ENCODE measurements at regions not wholly inside any gene's neighbourhood (a gene's known extent, or its start where the extent isn't known, plus 50 kb on each side); places are given as distances from the start of the nearest gene placed in this dataset.

DNA sequence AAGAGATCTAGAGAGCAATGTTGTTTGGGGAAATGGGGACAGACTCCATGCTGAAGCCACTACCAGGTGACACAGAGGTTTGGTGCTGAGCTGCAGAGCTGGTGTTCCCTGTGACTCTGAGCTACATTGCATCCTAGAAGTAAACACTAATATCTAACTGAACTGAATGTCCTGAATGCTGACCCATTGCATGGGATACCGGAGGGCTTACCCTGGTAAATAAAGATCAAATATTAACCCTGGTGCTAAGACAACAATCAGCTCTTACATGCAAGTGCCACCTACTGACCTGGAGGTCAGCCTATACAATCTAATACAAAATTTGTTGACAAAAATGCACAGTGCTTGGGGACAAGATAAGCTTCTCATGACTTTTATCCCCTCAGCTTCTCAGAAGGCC lies 851.3 kb upstream of the KCND2 start:
- H3K4me3 Mint-ChIP-seq = no peak overlapping the region
- no peak for DNase-seq
- CTCF ChIA-PET = no interaction called here

DNA sequence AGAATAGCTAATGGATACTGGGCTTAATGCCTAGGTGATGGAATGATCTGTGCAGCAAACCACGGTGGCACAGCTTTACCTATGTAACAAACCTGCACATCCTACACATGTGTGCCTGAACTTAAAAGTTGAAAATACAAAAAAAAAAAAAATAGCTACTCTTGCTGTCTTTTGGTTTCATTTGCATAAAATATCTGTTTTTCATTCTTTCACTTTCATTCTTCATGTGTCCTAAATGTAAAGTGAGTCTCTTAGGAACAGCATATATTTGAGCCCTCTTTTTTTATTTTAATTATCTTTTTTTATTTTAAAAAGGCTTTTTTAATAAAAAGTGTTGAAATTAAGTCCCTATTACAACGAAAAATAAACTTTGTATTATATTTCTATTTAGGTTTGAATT lies 836.1 kb upstream of the KCND2 start:
- no peak overlapping the region for H3K27ac ChIP-seq (ENCODE audit: low read depth, low read length)
- Mint-ChIP-seq H3K9me3 (peaks cover 2 to 26% (median 12%) of the 10 kb centered on the region in 5 donors), H3K36me3 (no peaks in the 10 kb centered on the region), H3K4me1 (no peaks in the 10 kb centered on the region), H3K27me3 (no peaks in the 10 kb centered on the region), H3K4me3 (no peak overlapping the region), H3K27ac (no peak overlapping the region)
- no peaks in the 10 kb centered on the region for H3K36me3 ChIP-seq (ENCODE audit: insufficient read depth, low read length)
- DNase-seq = no peak
- ChIA-PET CTCF (no interaction called here), POLR2A (no interaction called here)
- H3K4me3 ChIP-seq (ENCODE audit: low read length) = no peak overlapping the region
- H3K27me3 ChIP-seq (ENCODE audit: insufficient read depth, low read length, poor library complexity, severe bottlenecking) = no peaks in the 10 kb centered on the region
- no peaks in the 10 kb centered on the region for H3K9me3 ChIP-seq (ENCODE audit: low read length)
- no peaks in the 10 kb centered on the region for H3K4me1 ChIP-seq (ENCODE audit: insufficient read depth, low read length)

More for the DNA sequence above, 851.3 kb upstream of the KCND2 start:
- Mint-ChIP-seq H3K36me3 (no peaks in the 10 kb centered on the region), H3K9me3 (peaks cover 5 to 34% (median 8%) of the 10 kb centered on the region in 5 donors), H3K4me1 (no peaks in the 10 kb centered on the region), H3K27me3 (no peaks in the 10 kb centered on the region), H3K27ac (no peak overlapping the region)
- Histone ChIP-seq H3K27me3 (ENCODE audit: insufficient read depth, low read length, poor library complexity, severe bottlenecking) (no peaks in the 10 kb centered on the region), H3K4me3 (ENCODE audit: low read length) (no peak overlapping the region), H3K27ac (ENCODE audit: low read depth, low read length) (no peak overlapping the region), H3K36me3 (ENCODE audit: insufficient read depth, low read length) (no peaks in the 10 kb centered on the region), H3K4me1 (ENCODE audit: insufficient read depth, low read length) (no peaks in the 10 kb centered on the region), H3K9me3 (ENCODE audit: low read length) (no peaks in the 10 kb centered on the region)
- POLR2A ChIA-PET = no interaction called here

DNA sequence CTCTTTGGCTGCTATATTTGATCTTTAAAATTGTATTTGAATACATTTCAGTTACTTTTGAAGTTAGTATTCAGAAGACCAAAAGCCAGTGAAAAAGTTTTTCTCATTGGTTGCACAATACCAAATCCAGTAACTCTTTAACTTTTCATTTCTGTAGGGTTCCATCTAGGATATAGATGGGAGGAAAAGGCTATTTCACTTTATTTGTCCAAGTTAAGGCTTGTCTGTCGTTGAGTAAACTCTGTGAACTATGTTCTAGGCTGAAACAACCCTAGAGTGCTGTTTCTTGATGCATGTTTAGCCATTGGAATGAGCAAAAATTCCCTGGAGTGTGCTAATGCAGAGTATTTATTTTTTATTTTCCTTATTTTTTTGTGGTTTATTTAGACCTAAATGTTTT lies 834.7 kb upstream of the KCND2 start:
- Mint-ChIP-seq H3K27me3 (no peaks in the 10 kb centered on the region), H3K4me3 (no peak overlapping the region), H3K36me3 (no peaks in the 10 kb centered on the region), H3K9me3 (peaks cover 2 to 34% (median 14%) of the 10 kb centered on the region in 5 donors), H3K4me1 (no peaks in the 10 kb centered on the region), H3K27ac (no peak overlapping the region)
- no peaks in the 10 kb centered on the region for H3K9me3 ChIP-seq (ENCODE audit: low read length)
- no peaks in the 10 kb centered on the region for H3K27me3 ChIP-seq (ENCODE audit: insufficient read depth, low read length, poor library complexity, severe bottlenecking)
- no peaks in the 10 kb centered on the region for H3K36me3 ChIP-seq (ENCODE audit: insufficient read depth, low read length)
- DNase-seq = no peak
- POLR2A ChIA-PET = no interaction called here
- no peak overlapping the region for H3K4me3 ChIP-seq (ENCODE audit: low read length)
- no peak overlapping the region for H3K27ac ChIP-seq (ENCODE audit: low read depth, low read length)
- no peaks in the 10 kb centered on the region for H3K4me1 ChIP-seq (ENCODE audit: insufficient read depth, low read length)
- CTCF ChIA-PET = no interaction called here

DNA sequence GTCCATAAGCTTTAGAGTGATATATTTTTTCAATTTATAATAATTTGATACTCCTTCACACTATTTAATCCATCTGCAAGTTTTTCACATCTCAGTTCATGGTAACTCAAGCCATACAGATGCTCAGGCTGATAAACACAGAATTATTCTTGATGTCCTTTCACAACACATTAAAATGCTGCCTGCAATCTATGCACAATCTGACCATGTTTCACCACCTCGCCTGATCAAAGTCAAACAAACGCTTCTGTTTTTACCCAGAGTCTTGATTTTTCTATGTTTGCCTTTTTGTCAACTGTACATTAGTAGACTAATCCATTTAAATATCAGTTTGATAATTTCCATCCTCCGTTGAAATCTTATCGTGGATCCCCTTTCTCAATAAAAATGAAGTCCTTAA lies 833.8 kb upstream of the KCND2 start:
- H3K27ac Mint-ChIP-seq = no peak overlapping the region
- no peaks in the 10 kb centered on the region for H3K27me3 Mint-ChIP-seq
- no peaks in the 10 kb centered on the region for H3K27me3 ChIP-seq (ENCODE audit: insufficient read depth, low read length, poor library complexity, severe bottlenecking)
- CTCF ChIA-PET = no interaction called here
- no peak for DNase-seq
- no peak overlapping the region for H3K4me3 ChIP-seq (ENCODE audit: low read length)
- no peaks in the 10 kb centered on the region for H3K36me3 Mint-ChIP-seq
- peaks cover 1 to 40% (median 14%) of the 10 kb centered on the region in 5 donors for H3K9me3 Mint-ChIP-seq
- POLR2A ChIA-PET = no interaction called here
- no peak overlapping the region for H3K27ac ChIP-seq (ENCODE audit: low read depth, low read length)
- H3K36me3 ChIP-seq (ENCODE audit: insufficient read depth, low read length) = no peaks in the 10 kb centered on the region
- H3K9me3 ChIP-seq (ENCODE audit: low read length) = no peaks in the 10 kb centered on the region
- no peaks in the 10 kb centered on the region for H3K4me1 ChIP-seq (ENCODE audit: insufficient read depth, low read length)
- no peak overlapping the region for H3K4me3 Mint-ChIP-seq
- no peaks in the 10 kb centered on the region for H3K4me1 Mint-ChIP-seq

DNA sequence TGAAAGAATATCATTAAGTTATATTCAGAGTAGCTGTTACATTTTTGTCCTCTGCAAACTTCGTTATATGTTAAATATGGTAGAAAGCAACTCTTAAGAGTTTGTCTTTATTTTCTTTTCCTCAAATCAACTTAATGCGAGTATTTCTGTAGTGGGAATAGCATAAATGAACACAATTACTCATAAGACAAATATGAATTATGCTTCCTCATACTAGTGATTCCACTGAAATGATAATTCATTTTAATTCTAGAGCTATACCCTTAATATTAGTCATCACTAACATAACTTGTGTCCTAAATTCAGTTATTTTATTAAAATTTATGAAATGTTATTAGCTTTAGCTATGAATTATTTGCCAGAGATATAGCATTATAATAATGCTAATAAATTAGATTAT lies 820.6 kb upstream of the KCND2 start:
- Mint-ChIP-seq H3K36me3 (no peaks in the 10 kb centered on the region), H3K4me1 (no peaks in the 10 kb centered on the region), H3K27me3 (no peaks in the 10 kb centered on the region), H3K4me3 (no peak overlapping the region), H3K9me3 (peaks cover 4 to 26% (median 12%) of the 10 kb centered on the region in 5 donors), H3K27ac (no peak overlapping the region)
- DNase-seq = no peak
- CTCF ChIA-PET = no interaction called here
- Histone ChIP-seq H3K4me1 (ENCODE audit: insufficient read depth, low read length) (no peaks in the 10 kb centered on the region), H3K4me3 (ENCODE audit: low read length) (no peak overlapping the region), H3K9me3 (ENCODE audit: low read length) (no peaks in the 10 kb centered on the region), H3K27me3 (ENCODE audit: insufficient read depth, low read length, poor library complexity, severe bottlenecking) (no peaks in the 10 kb centered on the region), H3K36me3 (ENCODE audit: insufficient read depth, low read length) (no peaks in the 10 kb centered on the region), H3K27ac (ENCODE audit: low read depth, low read length) (no peak overlapping the region)
- POLR2A ChIA-PET = no interaction called here

DNA sequence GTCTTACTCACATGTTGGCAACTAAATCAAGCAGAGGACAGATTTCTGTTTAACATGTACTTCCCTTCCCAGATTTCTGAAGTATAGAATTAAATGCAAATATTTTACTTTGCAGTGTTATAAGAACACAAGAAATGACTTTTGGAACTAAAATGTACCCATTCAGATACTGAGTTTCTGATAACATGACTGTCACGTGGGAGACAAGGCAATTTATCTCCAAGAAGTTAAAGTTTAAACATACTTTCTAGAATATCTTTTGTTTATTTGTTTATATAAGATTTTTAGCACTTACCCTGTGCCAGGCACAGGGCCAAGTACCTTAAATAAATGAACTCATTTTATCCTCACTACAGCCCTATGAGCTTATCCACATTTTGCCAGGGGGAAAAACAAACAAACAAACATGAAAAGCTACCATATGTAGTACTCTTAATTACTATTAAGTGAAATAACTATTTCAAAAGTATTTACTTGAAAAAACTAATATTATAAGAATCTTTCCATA lies 807.1 kb upstream of the KCND2 start:
- Histone ChIP-seq H3K27me3 (ENCODE audit: insufficient read depth, low read length, poor library complexity, severe bottlenecking) (no peaks in the 10 kb centered on the region), H3K4me1 (ENCODE audit: insufficient read depth, low read length) (no peaks in the 10 kb centered on the region), H3K9me3 (ENCODE audit: low read length) (no peaks in the 10 kb centered on the region), H3K27ac (ENCODE audit: low read depth, low read length) (no peak overlapping the region), H3K36me3 (ENCODE audit: insufficient read depth, low read length) (no peaks in the 10 kb centered on the region), H3K4me3 (ENCODE audit: low read length) (no peak overlapping the region)
- POLR2A ChIA-PET = no interaction called here
- CTCF ChIA-PET = no interaction called here
- H3K27me3 Mint-ChIP-seq = no peaks in the 10 kb centered on the region
- no peaks in the 10 kb centered on the region for H3K4me1 Mint-ChIP-seq
- H3K9me3 Mint-ChIP-seq = peaks cover 0 to 23% (median 5%) of the 10 kb centered on the region in 5 donors
- no peaks in the 10 kb centered on the region for H3K36me3 Mint-ChIP-seq
- no peak overlapping the region for H3K27ac Mint-ChIP-seq
- no peak for DNase-seq
- no peak overlapping the region for H3K4me3 Mint-ChIP-seq

DNA sequence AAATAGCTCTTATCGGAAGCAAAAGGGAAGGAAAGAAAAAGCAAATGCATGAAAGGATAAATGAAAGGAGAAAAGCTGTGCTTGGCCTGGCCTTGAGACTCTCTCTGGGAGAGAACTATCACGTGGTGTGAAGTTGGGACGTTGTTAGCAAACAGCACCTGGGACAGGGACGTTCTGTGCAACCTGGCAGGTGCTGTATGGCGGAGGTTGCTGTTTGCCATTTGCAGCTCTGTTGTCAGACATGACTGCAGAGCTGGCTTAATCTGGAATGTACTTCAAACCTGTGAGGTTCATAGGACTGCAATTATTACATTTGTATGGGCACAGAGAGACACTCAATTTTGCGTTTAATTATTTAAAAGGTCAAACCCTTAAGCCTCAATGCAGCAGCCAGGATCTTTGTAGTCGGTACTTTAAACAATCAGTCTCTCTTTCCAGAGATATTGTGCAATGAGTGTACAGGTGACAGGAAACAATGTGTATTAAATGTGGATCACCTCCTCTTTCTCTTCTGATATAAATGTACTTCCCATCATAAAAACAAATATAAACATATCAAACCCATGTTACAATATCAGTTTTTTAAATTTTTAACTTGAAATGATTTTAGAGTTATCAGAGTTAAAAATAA lies 800.5 kb upstream of the KCND2 start:
- Mint-ChIP-seq H3K4me3 (no peak overlapping the region), H3K27ac (no peak overlapping the region), H3K4me1 (no peaks in the 10 kb centered on the region), H3K9me3 (peaks cover 0 to 22% (median 0%) of the 10 kb centered on the region in 5 donors), H3K36me3 (no peaks in the 10 kb centered on the region), H3K27me3 (no peaks in the 10 kb centered on the region)
- POLR2A ChIA-PET = no interaction called here
- CTCF ChIA-PET = interaction anchor here (0.9 kb wide), 1 partner anchor 9 kb away, joined by 3 read pairs; no protein-coding TSS in a partner anchor
- Histone ChIP-seq H3K27ac (ENCODE audit: low read depth, low read length) (no peak overlapping the region), H3K4me3 (ENCODE audit: low read length) (no peak overlapping the region), H3K27me3 (ENCODE audit: insufficient read depth, low read length, poor library complexity, severe bottlenecking) (no peaks in the 10 kb centered on the region), H3K4me1 (ENCODE audit: insufficient read depth, low read length) (no peaks in the 10 kb centered on the region), H3K36me3 (ENCODE audit: insufficient read depth, low read length) (no peaks in the 10 kb centered on the region), H3K9me3 (ENCODE audit: low read length) (no peaks in the 10 kb centered on the region)
- no peak for DNase-seq

DNA sequence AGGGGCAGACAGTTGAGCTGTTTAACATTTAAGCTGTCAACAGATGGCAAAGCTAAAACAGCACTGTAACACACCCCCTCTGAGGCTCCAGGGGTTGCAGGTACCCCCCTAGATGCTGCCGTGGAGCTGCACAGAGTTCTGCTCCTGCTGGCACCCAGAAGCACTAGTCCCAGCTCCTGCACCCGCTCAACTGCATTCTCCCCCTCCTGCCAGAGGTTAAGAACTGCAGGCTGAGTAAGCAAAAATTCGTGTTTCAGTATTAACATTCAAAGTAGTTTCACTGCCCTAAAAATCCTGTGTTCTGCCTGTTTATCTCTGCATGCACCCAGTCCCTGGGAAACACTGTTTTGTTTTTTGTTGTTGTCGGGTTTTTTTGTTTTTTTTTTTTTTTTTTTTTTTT lies 790.8 kb upstream of the KCND2 start:
- H3K36me3 Mint-ChIP-seq = no peaks in the 10 kb centered on the region
- Histone ChIP-seq H3K27me3 (ENCODE audit: insufficient read depth, low read length, poor library complexity, severe bottlenecking) (no peaks in the 10 kb centered on the region), H3K9me3 (ENCODE audit: low read length) (no peaks in the 10 kb centered on the region), H3K4me1 (ENCODE audit: insufficient read depth, low read length) (no peaks in the 10 kb centered on the region), H3K36me3 (ENCODE audit: insufficient read depth, low read length) (no peaks in the 10 kb centered on the region), H3K4me3 (ENCODE audit: low read length) (no peak overlapping the region), H3K27ac (ENCODE audit: low read depth, low read length) (no peak overlapping the region)
- no peak overlapping the region for H3K4me3 Mint-ChIP-seq
- no peaks in the 10 kb centered on the region for H3K27me3 Mint-ChIP-seq
- POLR2A ChIA-PET = no interaction called here
- no peaks in the 10 kb centered on the region for H3K4me1 Mint-ChIP-seq
- H3K9me3 Mint-ChIP-seq = peaks cover 0 to 25% (median 7%) of the 10 kb centered on the region in 5 donors
- CTCF ChIA-PET = no interaction called here
- no peak for DNase-seq
- no peak overlapping the region for H3K27ac Mint-ChIP-seq

Measured in CD8-positive, alpha-beta memory T cell (primary cell).